WERI-Rb-1 (cell line): ENCODE measurements at regions not wholly inside any gene's neighbourhood (a gene's known extent, or its start where the extent isn't known, plus 50 kb on each side); places are given as distances from the start of the nearest gene placed in this dataset.

Experiments
- DNase-seq: peaks from one replicate; pipeline ENCODE4 v3.0.0-alpha.2; 2020
- H3K27ac ChIP-seq: fragments of 250-450 bp; sonication (Bioruptor Pico); 2 replicates; pipeline ENCODE4 v1.5.1; 2020; ENCODE audit warnings: mild to moderate bottlenecking, moderate library complexity
- H3K27me3 ChIP-seq: fragments of 250-450 bp; sonication (Bioruptor Pico); 2 replicates; pipeline ENCODE4 v1.5.1; 2021; ENCODE audit warnings: mild to moderate bottlenecking, low read depth, moderate library complexity; ENCODE audit not compliant: insufficient read depth, severe bottlenecking
- H3K36me3 ChIP-seq: fragments of 250-450 bp; sonication (Bioruptor Pico); 2 replicates; pipeline ENCODE4 v1.5.1; 2020; ENCODE audit warnings: mild to moderate bottlenecking, moderate library complexity
- H3K4me3 ChIP-seq: 2 replicates; pipeline ENCODE4 v1.5.1; 2011; ENCODE audit warnings: low read depth, mild to moderate bottlenecking, control low read depth, low read length
- H3K9me3 ChIP-seq: fragments of 250-450 bp; sonication (Bioruptor Pico); 2 replicates; pipeline ENCODE4 v1.5.1; 2021; ENCODE audit warnings: mild to moderate bottlenecking, moderate library complexity; ENCODE audit not compliant: severe bottlenecking
- CTCF ChIP-seq: IDR thresholded peaks from 2 replicates; pipeline ENCODE4 v1.5.1; 2011; ENCODE audit warnings: low read depth, mild to moderate bottlenecking, control low read depth, inconsistent platforms, low read length

DNA sequence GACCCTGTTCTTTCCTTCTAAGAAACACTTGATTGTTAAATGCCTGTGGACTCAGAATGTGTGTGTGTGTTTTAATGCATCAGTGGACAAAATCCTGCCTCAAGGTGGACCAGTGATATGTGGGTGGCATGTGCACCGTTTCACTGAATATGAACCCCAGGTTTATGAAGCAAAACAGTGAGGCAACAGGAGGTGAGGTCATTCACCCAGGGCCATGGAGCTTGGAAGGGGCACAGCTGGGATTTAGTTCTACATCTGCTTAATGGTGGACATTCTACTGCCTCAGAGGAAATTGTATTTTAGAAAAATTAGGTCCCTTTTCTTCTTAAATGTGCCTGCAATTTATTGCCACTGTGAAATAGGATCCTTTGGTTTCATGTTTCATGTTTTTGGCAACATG lies 549.5 kb upstream of the EEF2KMT start:
- Histone ChIP-seq H3K9me3 (no peaks in the 10 kb centered on the region), H3K36me3 (no peaks in the 10 kb centered on the region), H3K27ac (no peak overlapping the region), H3K4me3 (no peak overlapping the region), H3K27me3 (no peaks in the 10 kb centered on the region)
- no peak for DNase-seq
- no peak for TF ChIP-seq CTCF

GRCh38 chr16:5643855-5644531 lies 546.4 kb upstream of the EEF2KMT start:
- no peak for DNase-seq
- H3K27ac ChIP-seq = no peak overlapping the region
- no peaks in the 10 kb centered on the region for H3K27me3 ChIP-seq
- TF ChIP-seq CTCF = no peak
- H3K36me3 ChIP-seq = no peaks in the 10 kb centered on the region
- no peak overlapping the region for H3K4me3 ChIP-seq
- H3K9me3 ChIP-seq = no peaks in the 10 kb centered on the region

- Histone ChIP-seq H3K4me3 (no peak overlapping the region), H3K9me3 (no peaks in the 10 kb centered on the region), H3K27me3 (no peaks in the 10 kb centered on the region), H3K36me3 (no peaks in the 10 kb centered on the region), H3K27ac (no peak overlapping the region)
- TF ChIP-seq CTCF = no peak
- no peak for DNase-seq
These were observed 544.8 kb upstream of the EEF2KMT start for GRCh38 chr16:5642436-5642835.

- H3K27ac ChIP-seq = no peak overlapping the region
- H3K4me3 ChIP-seq = no peak overlapping the region
- no peak for DNase-seq
- no peak for TF ChIP-seq CTCF
- no peaks in the 10 kb centered on the region for H3K9me3 ChIP-seq
- no peaks in the 10 kb centered on the region for H3K36me3 ChIP-seq
- H3K27me3 ChIP-seq = no peaks in the 10 kb centered on the region
These were observed 544.4 kb upstream of the EEF2KMT start for GRCh38 chr16:5642011-5642410.

GRCh38 chr16:5640883-5641282 lies 543.3 kb upstream of the EEF2KMT start:
- TF ChIP-seq CTCF = no peak
- no peak overlapping the region for H3K4me3 ChIP-seq
- H3K27ac ChIP-seq = no peak overlapping the region
- H3K9me3 ChIP-seq = no peaks in the 10 kb centered on the region
- H3K36me3 ChIP-seq = no peaks in the 10 kb centered on the region
- no peaks in the 10 kb centered on the region for H3K27me3 ChIP-seq
- DNase-seq = no peak

DNA sequence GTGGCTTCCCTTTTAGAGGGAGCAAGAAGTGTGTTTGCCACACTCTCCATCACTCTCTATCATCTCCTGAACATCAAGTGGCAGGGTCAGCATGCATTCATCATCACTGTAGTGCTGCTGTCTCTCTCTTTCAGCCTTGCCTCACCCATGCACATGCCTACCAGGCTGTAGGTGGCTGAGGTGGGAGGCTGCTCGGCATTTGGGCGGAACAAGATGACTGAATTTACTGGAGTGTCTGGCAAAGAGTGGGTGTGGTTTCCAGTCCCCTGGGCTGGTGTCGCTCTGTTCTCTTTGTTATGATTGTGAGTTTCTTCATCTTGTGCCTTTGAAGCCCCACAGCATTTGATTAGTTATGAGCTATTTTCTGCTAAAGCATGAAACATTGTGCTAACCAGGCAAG lies 541.9 kb upstream of the EEF2KMT start:
- Histone ChIP-seq H3K27me3 (no peaks in the 10 kb centered on the region), H3K4me3 (no peak overlapping the region), H3K27ac (no peak overlapping the region), H3K9me3 (no peaks in the 10 kb centered on the region), H3K36me3 (no peaks in the 10 kb centered on the region)
- DNase-seq = no peak
- no peak for TF ChIP-seq CTCF
